ENCODE measurements at regions not wholly inside any gene's neighbourhood (a gene's known extent, or its start where the extent isn't known, plus 50 kb on each side); places are given as distances from the start of the nearest gene placed in this dataset.

DNA sequence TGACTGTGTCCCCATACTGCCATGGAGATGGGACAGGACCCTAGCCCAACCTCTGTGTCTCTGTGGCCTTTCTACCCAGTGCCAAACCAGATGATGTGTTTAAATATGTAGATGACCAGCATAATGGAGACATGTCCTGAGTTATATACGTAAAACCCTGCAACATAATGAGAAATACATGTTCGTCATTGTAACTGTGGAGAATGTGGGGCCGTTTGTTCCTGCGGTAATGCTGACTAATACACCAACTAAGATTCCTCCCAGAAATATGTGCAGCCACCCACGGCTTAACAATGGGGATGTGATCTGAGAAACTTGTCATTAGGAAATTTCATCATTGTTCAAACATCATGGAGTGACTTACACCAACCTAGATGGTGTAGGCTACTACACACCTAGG lies 71.7 kb upstream of the SIM2 start:
- peaks cover 3 to 5% of the 10 kb centered on the region in 2 experiments; a peak in 3 of 5 replicates for H3K9me3 Mint-ChIP-seq

More for the DNA sequence above, 71.7 kb upstream of the SIM2 start:
- no peak overlapping the region for H2BK12ac ChIP-seq (ENCODE audit: insufficient read length, low read depth, low read length)
- H4K20me1 ChIP-seq (ENCODE audit: control insufficient read depth, insufficient read depth, insufficient read length) = no peaks in the 10 kb centered on the region
- Mint-ChIP-seq H3K27me3 (ENCODE audit: low read depth) (peaks cover 38% of the 10 kb centered on the region), H3K4me3 (no peak overlapping the region), H3K4me1 (no peaks in the 10 kb centered on the region), H3K27ac (no peak overlapping the region), H3K36me3 (ENCODE audit: insufficient read depth in 1 of 3, low read depth in 3 of 3) (0 out of 7 replicates have a peak, but pooled peaks cover 0 to 4% (median 0%) of the 10 kb centered on the region in 3 experiments)
- H3K23me2 ChIP-seq (ENCODE audit: insufficient read length, low read depth, low read length, poor library complexity, severe bottlenecking) = no peaks in the 10 kb centered on the region
- no peak overlapping the region for H2AFZ ChIP-seq (ENCODE audit: low read length)
- H3K4ac ChIP-seq (ENCODE audit: low read depth, low read length) = no peak overlapping the region
- H4K5ac ChIP-seq (ENCODE audit: insufficient read length, low read depth, low read length) = no peak overlapping the region
- H3K27ac ChIP-seq (ENCODE audit: insufficient read length, low read depth, low read length) = no peak overlapping the region
- H3K18ac ChIP-seq (ENCODE audit: insufficient read length, low read depth, low read length) = no peak overlapping the region
- no peak overlapping the region for H2BK15ac ChIP-seq (ENCODE audit: low read depth, low read length)
- H3K14ac ChIP-seq (ENCODE audit: insufficient read depth, low read length) = no peak overlapping the region
- no peak overlapping the region for H4K91ac ChIP-seq (ENCODE audit: insufficient read length, low read depth, low read length)
- no peaks in the 10 kb centered on the region for H3K79me1 ChIP-seq (ENCODE audit: insufficient read depth, low read depth, low read length, poor library complexity, severe bottlenecking)
- no peak for DNase-seq
- H3K23ac ChIP-seq (ENCODE audit: insufficient read length, low read depth, low read length) = no peak overlapping the region
- no CpG with 5 or more reads among the region's 5 CpGs for WGBS (ENCODE audit: extremely low coverage, insufficient read length, low lambda C conversion rate)
- H3K4me2 ChIP-seq (ENCODE audit: insufficient read depth, insufficient read length, low read length) = no peak overlapping the region
- H4K8ac ChIP-seq (replicated peaks; ENCODE audit: insufficient read length, low read depth, low read length) = no peak overlapping the region
- H3T11ph ChIP-seq (ENCODE audit: low read length) = no peak overlapping the region
- H2BK5ac ChIP-seq (ENCODE audit: insufficient read length, low read length) = no peak overlapping the region
- no peaks in the 10 kb centered on the region; the same call in none of the 2 replicates for H3K27me3 ChIP-seq (ENCODE audit: insufficient read depth, low read length)
- H3K79me2 ChIP-seq (ENCODE audit: insufficient read depth, low read length) = no peaks in the 10 kb centered on the region
- H3K9ac ChIP-seq (ENCODE audit: extremely low read depth, insufficient read length, low read length) = no peak overlapping the region
- H3K56ac ChIP-seq (ENCODE audit: insufficient read length, low read depth, low read length) = no peak overlapping the region
- H3K9me3 ChIP-seq (ENCODE audit: control insufficient read depth, low read depth, low read length) = no peaks in the 10 kb centered on the region
- TF ChIP-seq, protein P1, sequence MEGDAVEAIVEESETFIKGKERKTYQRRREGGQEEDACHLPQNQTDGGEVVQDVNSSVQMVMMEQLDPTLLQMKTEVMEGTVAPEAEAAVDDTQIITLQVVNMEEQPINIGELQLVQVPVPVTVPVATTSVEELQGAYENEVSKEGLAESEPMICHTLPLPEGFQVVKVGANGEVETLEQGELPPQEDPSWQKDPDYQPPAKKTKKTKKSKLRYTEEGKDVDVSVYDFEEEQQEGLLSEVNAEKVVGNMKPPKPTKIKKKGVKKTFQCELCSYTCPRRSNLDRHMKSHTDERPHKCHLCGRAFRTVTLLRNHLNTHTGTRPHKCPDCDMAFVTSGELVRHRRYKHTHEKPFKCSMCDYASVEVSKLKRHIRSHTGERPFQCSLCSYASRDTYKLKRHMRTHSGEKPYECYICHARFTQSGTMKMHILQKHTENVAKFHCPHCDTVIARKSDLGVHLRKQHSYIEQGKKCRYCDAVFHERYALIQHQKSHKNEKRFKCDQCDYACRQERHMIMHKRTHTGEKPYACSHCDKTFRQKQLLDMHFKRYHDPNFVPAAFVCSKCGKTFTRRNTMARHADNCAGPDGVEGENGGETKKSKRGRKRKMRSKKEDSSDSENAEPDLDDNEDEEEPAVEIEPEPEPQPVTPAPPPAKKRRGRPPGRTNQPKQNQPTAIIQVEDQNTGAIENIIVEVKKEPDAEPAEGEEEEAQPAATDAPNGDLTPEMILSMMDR (conservative IDR thresholded peaks at IDR 0.05) = no peak
- no peak overlapping the region for H2BK20ac ChIP-seq (ENCODE audit: low read depth, low read length, poor library complexity, severe bottlenecking)
- no peak overlapping the region for H2AK5ac ChIP-seq (ENCODE audit: insufficient read length, low read length)
- H3K4me1 ChIP-seq (ENCODE audit: insufficient read depth, low read length) = no peaks in the 10 kb centered on the region
- H2BK120ac ChIP-seq (ENCODE audit: low read depth, low read length, poor library complexity, severe bottlenecking) = no peak overlapping the region
